ENCODE measurements at regions not wholly inside any gene's neighbourhood (a gene's known extent, or its start where the extent isn't known, plus 50 kb on each side); places are given as distances from the start of the nearest gene placed in this dataset.

- TF ChIP-seq, protein P1, sequence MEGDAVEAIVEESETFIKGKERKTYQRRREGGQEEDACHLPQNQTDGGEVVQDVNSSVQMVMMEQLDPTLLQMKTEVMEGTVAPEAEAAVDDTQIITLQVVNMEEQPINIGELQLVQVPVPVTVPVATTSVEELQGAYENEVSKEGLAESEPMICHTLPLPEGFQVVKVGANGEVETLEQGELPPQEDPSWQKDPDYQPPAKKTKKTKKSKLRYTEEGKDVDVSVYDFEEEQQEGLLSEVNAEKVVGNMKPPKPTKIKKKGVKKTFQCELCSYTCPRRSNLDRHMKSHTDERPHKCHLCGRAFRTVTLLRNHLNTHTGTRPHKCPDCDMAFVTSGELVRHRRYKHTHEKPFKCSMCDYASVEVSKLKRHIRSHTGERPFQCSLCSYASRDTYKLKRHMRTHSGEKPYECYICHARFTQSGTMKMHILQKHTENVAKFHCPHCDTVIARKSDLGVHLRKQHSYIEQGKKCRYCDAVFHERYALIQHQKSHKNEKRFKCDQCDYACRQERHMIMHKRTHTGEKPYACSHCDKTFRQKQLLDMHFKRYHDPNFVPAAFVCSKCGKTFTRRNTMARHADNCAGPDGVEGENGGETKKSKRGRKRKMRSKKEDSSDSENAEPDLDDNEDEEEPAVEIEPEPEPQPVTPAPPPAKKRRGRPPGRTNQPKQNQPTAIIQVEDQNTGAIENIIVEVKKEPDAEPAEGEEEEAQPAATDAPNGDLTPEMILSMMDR (IDR thresholded peaks at IDR 0.05) = no peak
- TF ChIP-seq POLR2A (IDR thresholded peaks at IDR 0.05) = no peak
These were observed 200.6 kb downstream of the JCAD start for GRCh38 chr10:29858702-29859267.

Data from lower leg skin (tissue), 3 donors.